HG03280 (cell line): ENCODE measurements at regions not wholly inside any gene's neighbourhood (a gene's known extent, or its start where the extent isn't known, plus 50 kb on each side); places are given as distances from the start of the nearest gene placed in this dataset.

Experiments
- ATAC-seq: cut with Tn5 transposase; IDR thresholded peaks from one replicate; pipeline ENCODE4 v1.9.1; 2021; ENCODE audit warnings: mild to moderate bottlenecking, moderate library complexity; ENCODE audit not compliant: unreplicated experiment

GRCh38 chr13:50587115-50587514, 256.4 kb downstream of the DLEU7 start:
- ATAC-seq = no peak

DNA sequence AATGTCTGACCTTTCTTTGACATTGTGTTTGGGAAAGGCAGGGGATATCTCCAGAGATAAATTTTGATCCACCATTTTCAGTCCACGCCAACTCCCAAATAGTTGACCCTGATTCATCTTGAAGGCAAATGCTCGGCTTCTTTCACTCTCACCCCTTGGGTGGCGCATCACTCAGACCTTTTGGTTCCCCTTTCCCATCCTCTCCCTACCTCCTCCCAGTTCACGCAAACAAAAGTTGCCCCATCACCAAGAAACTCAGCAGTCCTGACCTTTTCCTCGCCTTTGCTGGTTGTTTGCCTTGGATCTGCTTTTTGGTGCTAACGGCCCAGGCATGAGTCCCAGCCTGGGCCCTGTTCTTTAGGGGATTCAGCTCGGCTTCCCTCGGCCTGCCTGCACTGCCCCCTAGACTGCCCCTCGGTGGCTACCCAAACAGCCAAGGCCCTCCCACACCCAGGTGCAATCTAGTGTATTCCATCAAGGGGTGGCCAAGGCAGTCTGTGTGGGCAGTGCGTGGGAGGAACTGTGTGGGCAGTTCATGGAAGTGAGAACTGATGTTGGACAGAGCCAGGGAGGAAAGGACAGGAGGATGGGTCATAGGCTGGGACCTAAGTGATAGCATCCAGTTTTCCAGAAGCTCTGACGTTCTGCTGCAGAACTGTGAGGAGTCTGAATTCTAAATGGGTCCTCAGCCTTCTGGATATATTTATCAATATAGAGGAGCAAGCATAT, 255.7 kb downstream of the DLEU7 start:
- no peak for ATAC-seq

DNA sequence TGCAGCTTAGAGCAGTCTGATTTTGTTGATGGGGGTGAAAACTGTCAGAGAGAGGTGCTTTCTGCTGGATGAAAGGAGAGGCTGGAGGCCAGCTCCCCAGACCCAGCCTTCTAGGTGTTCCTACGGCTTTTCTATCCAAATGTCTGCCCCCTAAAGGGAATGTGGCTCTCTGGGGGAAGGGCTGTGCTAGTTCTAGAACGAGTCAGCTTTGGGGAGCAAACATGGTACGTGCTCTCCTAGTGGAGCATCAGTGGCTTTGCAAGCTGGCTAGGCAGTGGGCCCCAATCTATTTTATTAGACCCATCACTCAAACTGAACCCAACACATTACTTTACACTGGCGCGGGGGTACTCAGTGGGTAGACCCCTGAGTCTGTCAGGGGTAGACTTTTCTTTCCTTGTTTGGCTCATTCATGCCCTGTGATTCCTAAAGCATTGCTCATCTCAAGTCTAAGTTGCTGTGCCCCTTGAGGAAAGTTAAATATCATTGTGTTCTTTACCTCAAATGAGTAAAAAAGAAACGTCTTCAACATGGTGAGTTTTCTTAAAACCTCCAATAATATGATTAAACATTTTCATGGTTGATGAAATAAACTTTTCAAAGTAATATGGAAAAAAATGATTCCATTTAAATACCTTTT, 254.9 kb downstream of the DLEU7 start:
- no peak for ATAC-seq

DNA sequence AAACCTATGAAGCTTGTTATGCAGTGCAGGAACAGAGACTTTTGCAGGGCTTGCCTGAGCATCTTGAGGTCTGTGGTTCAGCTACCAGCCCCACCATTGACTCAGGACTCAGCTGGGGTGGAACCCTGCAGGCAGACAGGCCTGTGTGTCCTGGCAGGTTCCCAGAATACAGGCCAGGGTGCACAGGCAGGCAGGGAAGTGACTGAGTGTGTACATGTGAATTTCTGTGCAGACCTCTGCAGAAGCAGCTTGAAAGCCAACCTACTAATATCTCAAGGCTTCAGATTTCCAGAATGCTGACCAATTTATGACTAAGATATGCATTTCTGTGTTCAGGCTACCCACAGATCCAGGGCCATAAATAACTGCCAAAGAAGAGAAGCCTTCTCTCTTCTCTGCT, 254.4 kb downstream of the DLEU7 start:
- ATAC-seq = no peak

DNA sequence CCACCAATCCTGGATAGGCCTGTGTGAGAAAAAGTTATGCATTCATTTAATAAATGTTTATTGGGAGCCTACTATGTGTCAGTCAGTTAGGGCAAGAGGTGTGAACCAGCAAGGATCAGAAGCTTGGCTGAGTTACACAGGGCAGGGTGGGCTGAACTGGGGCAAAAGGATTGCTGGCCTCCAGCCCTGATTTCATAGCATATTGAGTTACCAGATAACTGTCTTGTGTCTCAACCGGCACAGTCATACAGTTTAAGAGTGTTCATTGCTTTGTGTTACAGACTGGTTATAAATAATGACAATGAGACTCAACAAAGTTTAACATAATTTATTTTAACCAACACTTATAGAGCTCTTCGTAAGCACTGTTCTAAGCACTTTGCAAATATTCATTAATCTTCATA, 253.8 kb downstream of the DLEU7 start:
- ATAC-seq = no peak

- ATAC-seq = no peak
Observed at GRCh38 chr13:50592412-50593155, 250.9 kb downstream of the DLEU7 start.

DNA sequence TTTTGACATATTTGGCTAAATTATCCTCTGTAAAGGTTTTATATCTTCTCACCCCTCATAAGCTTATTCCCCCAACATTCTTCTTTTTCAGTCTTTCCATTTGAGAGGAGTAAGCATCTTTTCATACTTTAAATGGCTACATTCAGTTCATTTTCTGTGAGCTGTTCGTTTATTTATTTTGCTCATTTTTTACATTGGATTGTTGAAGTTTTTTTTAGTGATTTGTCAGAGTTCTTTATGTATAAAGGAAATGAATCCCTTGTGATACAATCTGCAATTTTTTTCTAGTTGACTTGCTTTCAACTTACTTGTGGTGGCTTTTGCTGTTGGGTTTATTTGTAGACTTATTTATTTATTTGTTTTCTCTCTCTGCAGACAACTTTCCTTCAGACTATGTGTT, 250.3 kb downstream of the DLEU7 start:
- no peak for ATAC-seq

DNA sequence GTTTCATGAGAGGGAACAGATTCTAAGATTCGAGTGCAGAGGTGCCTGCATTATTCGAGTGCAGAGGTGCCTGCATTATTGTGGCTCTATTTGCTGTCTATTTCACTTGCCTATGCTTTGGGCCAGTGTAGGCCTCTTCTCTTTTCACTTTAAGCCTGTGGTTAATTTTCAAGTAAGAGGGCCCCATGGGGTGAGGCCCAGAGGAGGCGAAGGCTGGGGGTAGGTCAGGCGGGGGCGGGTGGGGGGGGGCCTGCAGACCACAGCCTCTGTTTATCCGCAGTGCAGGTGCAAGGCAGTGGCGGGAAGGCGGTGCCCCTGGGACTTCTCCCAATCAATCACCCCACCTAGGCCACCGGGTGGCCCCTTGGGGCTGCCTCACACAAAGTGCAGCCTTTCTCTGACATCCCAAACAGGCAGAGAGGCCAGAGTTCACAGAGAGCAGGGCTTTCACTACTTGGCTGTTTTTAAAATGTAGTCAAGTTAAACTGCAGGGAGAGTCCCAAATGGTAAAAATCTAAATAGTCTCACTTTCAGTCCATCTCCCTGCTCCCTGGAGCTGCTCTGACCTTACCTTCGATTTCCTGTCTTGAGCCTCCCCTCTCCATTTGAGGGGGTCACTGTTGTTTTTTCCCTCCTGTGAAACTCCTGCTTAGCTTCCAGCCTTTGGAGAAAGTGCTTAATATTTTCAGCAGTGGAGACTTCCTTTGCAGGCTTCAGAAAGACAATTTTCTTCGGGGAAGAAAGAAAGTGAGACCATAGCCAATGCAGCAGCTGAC, 249.0 kb downstream of the DLEU7 start:
- peak; percentile 83 for ATAC-seq

DNA sequence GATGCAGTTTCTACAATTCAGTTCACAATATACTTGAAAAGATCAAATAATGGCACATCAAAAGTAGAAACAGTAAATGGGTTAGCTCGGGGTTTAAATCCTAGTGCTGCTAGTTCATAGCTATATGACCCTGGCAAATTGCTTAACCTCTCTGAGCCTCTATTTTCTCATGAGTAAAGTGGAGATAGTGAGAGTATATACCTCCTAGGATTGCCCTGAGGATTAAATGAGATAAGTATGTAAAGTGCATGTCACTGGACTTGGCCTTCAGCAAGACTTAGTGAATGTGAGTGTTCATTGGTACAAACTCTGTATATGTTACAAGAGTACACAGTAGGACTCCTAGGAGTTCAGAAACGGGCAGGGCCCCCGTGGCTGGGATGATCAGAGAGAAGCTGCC, 248.3 kb downstream of the DLEU7 start:
- ATAC-seq = no peak

- ATAC-seq = no peak
Observed at GRCh38 chr13:50596156-50596555, 247.3 kb downstream of the DLEU7 start.

GRCh38 chr13:50596776-50597203, 246.7 kb downstream of the DLEU7 start:
- ATAC-seq = no peak

DNA sequence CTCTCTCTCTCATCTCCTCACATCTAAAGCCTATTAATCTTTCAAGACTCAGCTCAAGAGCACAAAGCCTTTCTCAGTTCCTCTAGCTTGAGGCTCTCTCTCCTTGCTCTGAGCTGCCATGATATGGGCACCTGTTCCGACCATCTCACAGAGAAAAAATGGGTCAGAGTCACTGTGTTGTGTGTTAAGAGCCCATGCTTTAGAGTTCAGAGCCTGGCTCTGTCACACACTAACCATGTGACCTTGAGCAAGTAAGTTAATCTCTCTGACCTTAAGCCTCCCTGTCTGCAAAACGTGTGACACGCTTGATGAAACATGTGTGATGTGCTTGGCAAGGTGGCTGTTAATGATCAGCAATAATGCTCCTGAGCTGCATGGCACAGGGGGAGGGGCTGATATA, 245.2 kb downstream of the DLEU7 start:
- ATAC-seq = no peak

GRCh38 chr13:50599046-50599445, 244.4 kb downstream of the DLEU7 start:
- no peak for ATAC-seq

GRCh38 chr13:50599927-50600326, 243.6 kb downstream of the DLEU7 start:
- no peak for ATAC-seq

- ATAC-seq = no peak
Observed at GRCh38 chr13:50608370-50608769, 235.1 kb downstream of the DLEU7 start.

DNA sequence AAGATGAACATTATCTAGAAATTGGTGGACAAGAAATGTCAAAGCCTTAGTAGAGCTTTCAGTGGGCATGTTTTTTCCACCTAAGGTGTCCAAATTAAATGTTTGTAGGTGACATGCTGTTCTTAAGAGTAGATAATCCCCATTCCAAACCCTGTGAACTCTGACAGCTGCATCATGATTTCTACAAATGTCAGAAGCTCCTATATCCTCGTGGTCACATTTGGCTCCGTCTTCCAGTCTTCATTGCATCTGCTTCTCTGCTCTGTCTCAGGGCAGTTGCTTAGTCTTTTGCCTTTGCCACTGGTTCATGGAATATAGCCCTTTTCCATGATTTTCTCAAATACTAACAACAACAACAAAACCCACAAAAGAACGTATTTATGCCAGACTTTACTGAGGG, 234.5 kb downstream of the DLEU7 start:
- ATAC-seq = no peak

DNA sequence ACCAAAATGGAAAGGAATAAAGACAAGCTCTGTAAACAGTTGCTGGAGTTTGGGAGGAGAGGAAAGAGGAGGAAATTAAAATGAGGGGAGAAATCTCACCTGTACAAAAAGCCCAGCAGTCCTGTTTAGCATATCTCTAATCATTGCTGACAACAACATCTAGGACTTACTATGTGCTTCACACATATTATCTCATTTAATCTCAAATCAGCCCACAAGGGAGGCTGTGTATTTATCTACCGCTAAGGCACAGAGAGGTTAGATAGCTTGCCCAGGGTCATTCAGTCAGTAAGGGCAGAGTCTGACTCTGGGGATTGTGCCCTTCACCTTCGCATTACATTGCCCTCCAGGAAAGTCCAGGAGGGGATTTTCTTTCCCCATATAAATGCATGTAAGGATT, 233.3 kb downstream of the DLEU7 start:
- no peak for ATAC-seq

GRCh38 chr13:50611117-50611781, 232.2 kb downstream of the DLEU7 start:
- no peak for ATAC-seq

- ATAC-seq = no peak
Observed at GRCh38 chr13:50612717-50613116, 230.8 kb downstream of the DLEU7 start.

DNA sequence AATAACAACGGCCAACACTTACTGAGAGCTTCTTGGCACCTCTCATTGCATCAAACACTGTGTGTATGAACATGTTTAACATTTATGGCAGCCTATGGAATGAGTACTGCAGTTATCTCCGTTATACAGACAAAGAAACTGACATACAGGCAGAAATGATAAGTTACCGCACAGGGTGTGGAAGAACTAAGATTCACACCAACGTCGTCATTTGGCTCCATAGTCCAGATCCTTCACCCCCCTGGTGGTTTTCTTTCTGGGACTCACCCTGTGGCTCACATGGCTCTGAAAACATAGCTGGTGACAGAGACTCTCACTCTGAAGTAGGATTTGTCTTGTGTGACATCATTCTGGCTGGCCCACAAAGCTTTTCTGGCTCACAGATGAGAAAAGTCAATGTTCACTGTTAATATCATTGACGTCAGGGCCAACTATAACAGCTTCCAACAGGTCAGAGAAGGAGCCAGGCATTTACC, 230.1 kb downstream of the DLEU7 start:
- ATAC-seq = no peak

DNA sequence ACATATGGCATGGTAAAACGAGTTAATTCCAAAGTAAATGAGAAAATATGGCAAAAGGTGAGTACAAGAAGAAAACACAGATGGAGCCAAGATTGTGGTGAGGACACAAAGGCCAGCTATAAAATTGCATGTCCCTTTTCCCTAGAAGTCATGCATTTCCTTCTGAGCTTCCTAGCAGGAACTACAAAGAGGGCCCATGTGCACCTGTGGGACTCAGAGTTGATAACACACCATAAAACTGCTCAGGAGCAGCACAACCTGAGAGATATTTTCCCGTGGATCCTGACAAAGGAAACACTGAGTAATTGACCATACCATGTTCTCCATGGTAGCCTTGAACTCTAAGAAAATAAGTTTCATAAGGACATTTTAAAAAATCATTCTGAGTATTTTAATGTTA, 228.3 kb downstream of the DLEU7 start:
- no peak for ATAC-seq
